ENCODE measurements at regions not wholly inside any gene's neighbourhood (a gene's known extent, or its start where the extent isn't known, plus 50 kb on each side); places are given as distances from the start of the nearest gene placed in this dataset.
A peak's percentile ranks its signal among the peaks of the same experiment; 100 is the strongest.

GRCh38 chr5:155943516-155944407 is 383.2 kb upstream of the SGCD start:
- TF ChIP-seq, protein P1, sequence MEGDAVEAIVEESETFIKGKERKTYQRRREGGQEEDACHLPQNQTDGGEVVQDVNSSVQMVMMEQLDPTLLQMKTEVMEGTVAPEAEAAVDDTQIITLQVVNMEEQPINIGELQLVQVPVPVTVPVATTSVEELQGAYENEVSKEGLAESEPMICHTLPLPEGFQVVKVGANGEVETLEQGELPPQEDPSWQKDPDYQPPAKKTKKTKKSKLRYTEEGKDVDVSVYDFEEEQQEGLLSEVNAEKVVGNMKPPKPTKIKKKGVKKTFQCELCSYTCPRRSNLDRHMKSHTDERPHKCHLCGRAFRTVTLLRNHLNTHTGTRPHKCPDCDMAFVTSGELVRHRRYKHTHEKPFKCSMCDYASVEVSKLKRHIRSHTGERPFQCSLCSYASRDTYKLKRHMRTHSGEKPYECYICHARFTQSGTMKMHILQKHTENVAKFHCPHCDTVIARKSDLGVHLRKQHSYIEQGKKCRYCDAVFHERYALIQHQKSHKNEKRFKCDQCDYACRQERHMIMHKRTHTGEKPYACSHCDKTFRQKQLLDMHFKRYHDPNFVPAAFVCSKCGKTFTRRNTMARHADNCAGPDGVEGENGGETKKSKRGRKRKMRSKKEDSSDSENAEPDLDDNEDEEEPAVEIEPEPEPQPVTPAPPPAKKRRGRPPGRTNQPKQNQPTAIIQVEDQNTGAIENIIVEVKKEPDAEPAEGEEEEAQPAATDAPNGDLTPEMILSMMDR (conservative IDR thresholded peaks at IDR 0.05), result peak; percentile 65
- no peak for TF ChIP-seq EZH2 (IDR thresholded peaks at IDR 0.05; ENCODE audit: low read depth)

All from PC-9 (cell line).